ENCODE measurements at regions not wholly inside any gene's neighbourhood (a gene's known extent, or its start where the extent isn't known, plus 50 kb on each side); places are given as distances from the start of the nearest gene placed in this dataset.

- Histone ChIP-seq H3K4me2 (ENCODE audit: low read depth, low read length) (no peak overlapping the region), H3K4ac (ENCODE audit: low read depth, low read length) (no peak overlapping the region), H2AK9ac (replicated peaks; ENCODE audit: low read depth, low read length, poor library complexity) (no peak overlapping the region), H3K9me1 (ENCODE audit: insufficient read depth, low read length) (no peaks in the 10 kb centered on the region), H4K20me1 (ENCODE audit: insufficient read depth, low read length) (no peaks in the 10 kb centered on the region), H3K36me3 (ENCODE audit: control insufficient read depth, insufficient read depth, low read length) (no peaks in the 10 kb centered on the region), H3K27me3 (ENCODE audit: control insufficient read depth, insufficient read depth, low read length) (no peaks in the 10 kb centered on the region), H3K23ac (ENCODE audit: low read depth, low read length) (no peak overlapping the region), H4K91ac (ENCODE audit: insufficient read depth, low read depth, low read length) (no peak overlapping the region), H3K4me3 (ENCODE audit: insufficient read depth, low read depth, low read length) (no peak overlapping the region), H2BK15ac (ENCODE audit: low read depth, low read length) (no peak overlapping the region), H2BK5ac (ENCODE audit: low read depth, low read length, poor library complexity, severe bottlenecking) (no peak overlapping the region), H3K56ac (ENCODE audit: extremely low read depth, insufficient read depth, low read length) (no peak overlapping the region), H3K4me1 (ENCODE audit: control insufficient read depth, insufficient read depth, low read length) (no peaks in the 10 kb centered on the region), H3K14ac (replicated peaks; ENCODE audit: low read depth, low read length) (no peak overlapping the region), H3K9me3 (ENCODE audit: control insufficient read depth, insufficient read depth, low read length) (peaks cover 31% of the 10 kb centered on the region), H3K9ac (ENCODE audit: low read depth, low read length) (no peak overlapping the region), H2BK120ac (ENCODE audit: low read depth, low read length) (no peak overlapping the region), H4K5ac (ENCODE audit: low read depth, low read length) (no peak overlapping the region), H3K79me1 (ENCODE audit: low read depth in 1 of 2, low read length in 2 of 2) (no peaks in the 10 kb centered on the region), H2AFZ (replicated peaks; ENCODE audit: low read length, poor library complexity) (no peak overlapping the region), H4K8ac (ENCODE audit: low read depth in 2 of 2, low read length in 2 of 2) (no peak overlapping the region), H2BK20ac (ENCODE audit: low read depth, low read length) (no peak overlapping the region), H3K27ac (ENCODE audit: insufficient read depth, low read length) (no peak overlapping the region), H2AK5ac (ENCODE audit: low read depth, low read length) (no peak overlapping the region), H3K18ac (ENCODE audit: low read depth, low read length) (no peak overlapping the region)
- ATAC-seq (ENCODE audit: low read depth): no peak
- in situ Hi-C loops (cut with MboI; ENCODE audit: low sequenced_read_pairs) (no loop called here), intact Hi-C loops (cut with micrococcal nuclease) (no loop called here), dilution Hi-C loops (cut with HindIII; ENCODE audit: low sequenced_read_pairs, unreplicated experiment) (no loop called here)
- DNase-seq: no peak
- no TSS peak for BruUV-seq (replicated peaks)
- TF ChIP-seq RCOR1 (IDR thresholded peaks at IDR 0.05; ENCODE audit: insufficient replicate concordance, low read length) (no peak), CEBPB (IDR thresholded peaks at IDR 0.05; ENCODE audit: low read depth, low read length) (no peak), ELK1 (IDR thresholded peaks at IDR 0.05; ENCODE audit: borderline replicate concordance, low read depth, low read length) (no peak), BHLHE40 (IDR thresholded peaks at IDR 0.05; ENCODE audit: low read depth, low read length) (no peak), RAD21 (IDR thresholded peaks at IDR 0.05; ENCODE audit: low read length) (no peak), MAZ (IDR thresholded peaks at IDR 0.05; ENCODE audit: borderline replicate concordance, low read depth, low read length) (no peak), MXI1 (IDR thresholded peaks at IDR 0.05; ENCODE audit: borderline replicate concordance, low read depth, low read length) (no peak), FOS (IDR thresholded peaks at IDR 0.05; ENCODE audit: low read depth, low read length) (no peak), NFE2L2 (IDR thresholded peaks at IDR 0.05; ENCODE audit: low read depth, low read length) (no peak), POLR2A (IDR thresholded peaks at IDR 0.05; ENCODE audit: low read depth, low read length) (no peak), RFX5 (IDR thresholded peaks at IDR 0.05; ENCODE audit: low read depth, low read length) (no peak)
- CTCF ChIA-PET: no interaction called here
- WGBS, 2 experiments (ENCODE audit: extremely low coverage in 2 of 2, insufficient read length in 1 of 2): 27% methylated on average over 3 of the region's 8 CpGs; no CpG with 5 or more reads in 1 of the 2 experiments
- POLR2A ChIA-PET (ENCODE audit: unreplicated experiment): no interaction called here
Observed at GRCh38 chr2:16084274-16084673, 143.9 kb downstream of the MYCN start.

Measured in IMR-90 (cell line).